ENCODE measurements at regions not wholly inside any gene's neighbourhood (a gene's known extent, or its start where the extent isn't known, plus 50 kb on each side); places are given as distances from the start of the nearest gene placed in this dataset.
"Not testable (repeated sequence)": the region's sequence is repeated elsewhere in the genome, so short reads cannot be mapped to it uniquely, and the experiment has no call there.

DNA sequence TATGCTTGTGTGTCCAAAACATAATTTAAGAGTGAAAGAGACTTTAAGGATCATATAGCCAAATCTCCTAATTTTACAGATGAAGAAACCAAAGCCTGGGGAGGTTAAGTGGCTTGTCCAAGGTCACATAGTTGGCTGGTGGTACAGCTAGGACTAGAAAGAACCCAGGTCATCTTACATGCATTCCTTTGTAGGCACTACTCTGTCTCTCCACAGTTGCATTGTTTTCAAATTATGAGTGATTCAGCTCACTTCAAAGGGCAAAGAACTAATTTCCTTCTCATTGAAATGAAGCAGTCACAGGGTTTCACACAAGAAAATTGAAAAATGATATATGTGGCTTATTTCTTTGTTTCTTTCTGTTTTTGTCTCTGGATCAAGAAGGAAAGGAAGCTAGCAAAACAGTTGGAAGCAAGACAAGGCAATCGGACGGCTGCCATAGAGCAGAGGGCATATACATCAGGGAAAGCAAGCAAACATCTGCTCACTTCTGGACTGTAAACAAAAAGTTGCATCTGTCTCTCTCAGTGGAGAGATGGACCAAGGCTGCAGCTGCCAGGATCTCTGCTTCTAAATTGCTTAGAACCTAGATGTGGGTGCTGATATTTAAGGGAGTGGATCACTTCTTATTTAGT is 107.5 kb upstream of the AMOT start:
- no peak overlapping the region for H2AFZ ChIP-seq (ENCODE audit: low read depth, low read length)
- H3K4me3 ChIP-seq (ENCODE audit: low read length): no peak overlapping the region
- no peaks in the 10 kb centered on the region for H3K4me1 ChIP-seq (ENCODE audit: insufficient read depth, low read length)

DNA sequence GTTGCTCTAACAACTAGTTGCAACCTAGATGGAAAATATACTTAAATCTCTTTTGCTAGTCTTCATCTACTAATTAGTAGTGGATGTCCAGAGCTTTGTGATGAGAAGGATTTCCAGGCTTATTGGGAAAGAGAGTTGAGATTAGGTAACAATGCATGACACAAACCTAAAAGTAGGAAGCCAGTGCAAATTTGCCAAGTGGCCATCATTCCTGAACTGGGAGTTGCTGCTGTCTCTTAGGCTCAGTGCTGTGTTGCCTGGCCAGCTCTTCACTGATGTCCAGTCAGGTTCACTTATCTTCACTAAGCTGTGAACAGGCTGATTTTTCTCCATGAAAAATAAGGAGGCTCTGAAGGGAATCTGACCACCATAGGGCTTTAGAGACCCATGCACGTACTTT is 105.6 kb upstream of the AMOT start:
- peaks cover 6% of the 10 kb centered on the region for H3K27me3 ChIP-seq (ENCODE audit: insufficient read depth, low read length)
- no peak overlapping the region for H3K4me3 ChIP-seq (ENCODE audit: low read length)
- H3K4me1 ChIP-seq (ENCODE audit: insufficient read depth, low read length): no peaks in the 10 kb centered on the region

More for the DNA sequence above, 107.5 kb upstream of the AMOT start:
- no peaks in the 10 kb centered on the region for H3K36me3 ChIP-seq (ENCODE audit: insufficient read depth, low read length)
- peaks cover 6% of the 10 kb centered on the region for H3K27me3 ChIP-seq (ENCODE audit: insufficient read depth, low read length)
- no peaks in the 10 kb centered on the region for H3K9me3 ChIP-seq (ENCODE audit: low read length)

DNA sequence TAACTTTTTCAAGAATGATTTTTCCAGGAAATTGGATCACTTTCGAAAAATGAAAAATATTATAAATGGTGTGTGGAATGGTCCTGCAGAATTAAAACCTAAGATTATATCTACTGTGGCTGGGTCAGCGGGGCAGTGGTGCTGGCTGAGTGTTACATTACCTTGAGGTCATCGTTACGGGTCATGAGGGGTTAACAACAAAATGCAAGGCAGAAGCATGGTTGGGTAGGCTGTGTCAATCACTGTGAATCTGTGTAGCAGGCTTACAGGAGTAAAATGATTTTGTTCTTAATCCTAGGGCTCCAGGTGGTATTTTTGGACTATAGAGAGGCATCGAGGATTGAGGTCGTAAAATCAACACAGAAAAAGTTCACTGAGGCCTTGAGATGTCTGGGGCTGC is 105.2 kb upstream of the AMOT start:
- Histone ChIP-seq H3K9me3 (ENCODE audit: low read length) (no peaks in the 10 kb centered on the region), H3K36me3 (ENCODE audit: insufficient read depth, low read length) (no peaks in the 10 kb centered on the region), H3K4me1 (ENCODE audit: insufficient read depth, low read length) (no peaks in the 10 kb centered on the region), H3K27me3 (ENCODE audit: insufficient read depth, low read length) (peaks cover 6% of the 10 kb centered on the region), H3K4me3 (ENCODE audit: low read length) (no peak overlapping the region), H2AFZ (ENCODE audit: low read depth, low read length) (no peak overlapping the region)

More for the DNA sequence above, 105.6 kb upstream of the AMOT start:
- H3K9me3 ChIP-seq (ENCODE audit: low read length): no peaks in the 10 kb centered on the region
- no peak overlapping the region for H2AFZ ChIP-seq (ENCODE audit: low read depth, low read length)
- H3K36me3 ChIP-seq (ENCODE audit: insufficient read depth, low read length): no peaks in the 10 kb centered on the region

DNA sequence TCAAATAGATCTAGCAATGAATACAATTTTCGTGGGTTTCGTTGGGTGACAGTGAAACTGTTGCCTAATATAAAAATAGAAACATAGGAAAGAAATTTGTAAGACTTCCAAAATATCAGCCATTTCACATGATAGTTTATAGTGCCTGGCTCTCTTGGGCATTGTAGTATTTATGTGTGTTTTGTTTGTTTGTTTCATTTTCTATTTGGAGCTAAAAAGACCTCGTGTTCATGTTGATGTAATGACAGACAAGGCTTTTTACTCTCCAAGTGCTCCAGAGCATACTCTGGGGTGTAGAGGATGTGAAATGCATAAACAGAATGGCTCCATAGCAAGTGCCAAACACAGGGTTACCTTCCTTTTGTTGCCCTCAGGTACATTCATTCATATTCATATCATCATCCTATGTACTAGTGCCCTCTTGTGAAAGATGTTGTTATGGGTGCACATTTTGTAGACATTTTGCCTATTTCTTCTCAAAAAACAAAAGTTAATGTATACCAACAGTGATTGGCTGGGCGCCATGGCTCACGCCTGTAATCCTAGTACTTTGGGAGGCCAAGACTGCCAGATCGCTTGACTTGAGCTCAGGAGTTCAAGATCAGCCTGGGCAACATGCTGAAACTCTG is 100.7 kb upstream of the AMOT start:
- Histone ChIP-seq H2AFZ (ENCODE audit: low read depth, low read length) (no peak overlapping the region), H3K27me3 (ENCODE audit: insufficient read depth, low read length) (peaks cover 2% of the 10 kb centered on the region), H3K36me3 (ENCODE audit: insufficient read depth, low read length) (no peaks in the 10 kb centered on the region), H3K9me3 (ENCODE audit: low read length) (no peaks in the 10 kb centered on the region), H3K4me3 (ENCODE audit: low read length) (no peak overlapping the region), H3K4me1 (ENCODE audit: insufficient read depth, low read length) (no peaks in the 10 kb centered on the region)

DNA sequence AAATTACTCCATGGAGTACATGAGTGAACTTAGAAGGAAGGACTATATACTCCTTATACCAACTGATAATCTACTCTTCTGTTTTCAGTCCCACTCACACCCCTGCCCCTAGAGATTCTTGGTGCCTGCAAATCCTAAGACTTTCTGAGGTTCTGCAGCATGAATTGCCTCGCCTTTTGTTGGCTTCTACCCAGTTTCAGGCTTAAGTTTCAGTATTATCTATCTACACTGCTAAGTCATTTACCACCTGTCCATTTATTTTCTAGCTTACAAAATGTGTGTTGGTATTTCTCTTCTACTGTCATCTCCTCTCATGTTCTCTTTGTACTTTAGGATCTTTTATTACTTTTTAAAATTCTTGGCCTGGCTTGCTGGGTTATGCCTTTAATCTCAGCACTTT is 94.4 kb upstream of the AMOT start:
- Histone ChIP-seq H3K9me3 (ENCODE audit: low read length) (no peaks in the 10 kb centered on the region), H3K27me3 (ENCODE audit: insufficient read depth, low read length) (no peaks in the 10 kb centered on the region), H3K4me3 (ENCODE audit: low read length) (no peak overlapping the region), H3K4me1 (ENCODE audit: insufficient read depth, low read length) (no peaks in the 10 kb centered on the region), H3K36me3 (ENCODE audit: insufficient read depth, low read length) (no peaks in the 10 kb centered on the region), H2AFZ (ENCODE audit: low read depth, low read length) (no peak overlapping the region)

DNA sequence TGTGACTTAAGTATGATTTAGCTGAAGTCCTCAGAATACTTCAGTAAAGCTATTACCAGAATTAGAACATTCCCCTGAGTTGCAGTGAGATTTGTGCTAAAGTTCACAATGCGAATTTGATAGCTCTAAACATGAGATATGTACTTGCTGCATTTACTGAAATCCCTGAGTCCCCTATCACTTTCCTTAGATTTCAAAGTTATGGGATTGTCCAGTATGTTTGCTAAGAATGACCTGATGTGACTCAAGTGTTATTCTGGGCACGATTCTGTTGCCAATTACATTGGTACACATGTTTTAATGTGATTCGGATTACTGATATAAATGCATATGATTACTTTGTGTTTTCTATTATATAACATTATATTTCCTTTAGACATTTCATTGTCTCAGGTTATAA is 91.3 kb upstream of the AMOT start:
- no peak overlapping the region for H2AFZ ChIP-seq (ENCODE audit: low read depth, low read length)

DNA sequence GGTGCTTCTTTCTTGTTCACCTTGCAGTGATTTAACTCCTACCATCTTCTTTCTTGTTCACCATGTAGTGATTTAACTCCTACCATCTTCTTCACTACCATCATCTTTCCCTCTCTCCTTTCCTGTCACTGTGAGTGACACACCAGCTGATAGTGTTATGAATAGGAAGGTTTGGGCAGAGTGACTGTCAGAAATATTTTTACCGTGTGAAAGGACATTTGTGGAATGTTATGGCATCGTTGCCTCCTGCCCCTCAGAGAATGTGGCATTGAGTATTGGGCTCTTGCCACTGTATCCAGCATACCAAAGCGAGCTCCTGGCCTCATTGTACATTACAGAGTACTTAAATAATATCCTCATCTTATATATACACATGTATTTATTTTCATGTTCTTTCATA is 90.8 kb upstream of the AMOT start:
- H3K4me1 ChIP-seq (ENCODE audit: insufficient read depth, low read length): no peaks in the 10 kb centered on the region
- no peaks in the 10 kb centered on the region for H3K36me3 ChIP-seq (ENCODE audit: insufficient read depth, low read length)
- H3K9me3 ChIP-seq (ENCODE audit: low read length): no peaks in the 10 kb centered on the region
- H2AFZ ChIP-seq (ENCODE audit: low read depth, low read length): no peak overlapping the region
- H3K27me3 ChIP-seq (ENCODE audit: insufficient read depth, low read length): no peaks in the 10 kb centered on the region
- no peak overlapping the region for H3K4me3 ChIP-seq (ENCODE audit: low read length)

More for the DNA sequence above, 91.3 kb upstream of the AMOT start:
- Histone ChIP-seq H3K4me1 (ENCODE audit: insufficient read depth, low read length) (no peaks in the 10 kb centered on the region), H3K9me3 (ENCODE audit: low read length) (no peaks in the 10 kb centered on the region), H3K36me3 (ENCODE audit: insufficient read depth, low read length) (no peaks in the 10 kb centered on the region), H3K27me3 (ENCODE audit: insufficient read depth, low read length) (no peaks in the 10 kb centered on the region), H3K4me3 (ENCODE audit: low read length) (no peak overlapping the region)

DNA sequence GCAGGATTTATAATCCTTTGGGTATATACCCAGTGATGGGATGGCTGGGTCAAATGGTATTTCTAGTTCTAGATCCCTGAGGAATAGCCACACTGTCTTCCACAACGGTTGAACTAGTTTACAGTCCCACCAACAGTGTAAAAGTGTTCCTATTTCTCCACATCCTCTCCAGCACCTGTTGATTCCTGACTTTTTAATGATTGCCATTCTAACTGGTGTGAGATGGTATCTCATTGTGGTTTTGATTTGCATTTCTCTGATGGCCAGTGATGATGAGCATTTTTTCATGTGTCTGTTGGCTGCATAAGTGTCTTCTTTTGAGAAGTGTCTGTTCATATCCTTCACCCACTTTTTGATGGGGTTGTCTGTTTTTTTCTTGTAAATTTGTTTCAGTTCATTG is 82.8 kb upstream of the AMOT start:
- not testable (repeated sequence) for H3K4me1 ChIP-seq (ENCODE audit: insufficient read depth, low read length); H3K36me3 ChIP-seq (ENCODE audit: insufficient read depth, low read length); H3K4me3 ChIP-seq (ENCODE audit: low read length); H2AFZ ChIP-seq (ENCODE audit: low read depth, low read length); H3K27me3 ChIP-seq (ENCODE audit: insufficient read depth, low read length); H3K9me3 ChIP-seq (ENCODE audit: low read length)

DNA sequence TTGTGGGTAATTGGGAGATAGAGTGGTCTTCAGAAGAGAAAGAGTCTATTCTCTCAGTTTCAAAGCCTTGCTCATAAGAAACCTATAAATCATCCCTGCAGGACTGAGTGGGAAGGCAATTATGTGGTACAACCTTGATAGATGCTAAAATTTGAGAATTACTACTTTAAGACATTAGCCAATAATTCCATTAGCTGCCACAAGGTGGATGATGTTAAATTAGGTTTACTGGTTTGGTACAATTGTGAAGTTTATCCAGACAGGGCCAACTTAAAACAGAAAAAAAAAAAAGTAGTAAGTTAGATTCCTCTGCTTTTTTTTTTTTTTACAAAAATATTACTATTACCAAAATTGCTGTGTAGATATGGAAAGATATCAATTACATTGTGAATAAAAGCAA is 73.2 kb upstream of the AMOT start:
- H3K4me1 ChIP-seq (ENCODE audit: insufficient read depth, low read length): no peaks in the 10 kb centered on the region
- H3K36me3 ChIP-seq (ENCODE audit: insufficient read depth, low read length): no peaks in the 10 kb centered on the region

DNA sequence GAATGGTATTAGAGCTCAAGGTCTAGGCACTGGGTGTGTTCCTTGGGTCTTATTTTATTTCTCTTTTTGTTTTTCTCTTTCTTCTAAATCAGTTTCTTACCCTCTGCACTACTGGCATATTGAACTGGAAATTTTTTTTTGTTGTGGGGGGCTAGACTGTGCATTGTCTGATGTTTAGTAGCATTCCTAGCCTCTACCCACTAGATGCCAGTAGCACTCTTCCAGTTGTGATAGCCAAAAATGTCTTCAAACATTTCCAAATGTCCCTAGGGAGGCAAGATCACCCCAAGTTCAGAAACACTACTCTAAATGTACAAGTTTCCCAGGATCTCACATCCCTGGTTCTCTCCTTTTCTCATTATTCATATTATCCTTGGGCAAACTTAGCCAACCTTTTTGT is 69.8 kb upstream of the AMOT start:
- Histone ChIP-seq H3K9me3 (ENCODE audit: low read length) (no peaks in the 10 kb centered on the region), H3K36me3 (ENCODE audit: insufficient read depth, low read length) (no peaks in the 10 kb centered on the region), H3K4me3 (ENCODE audit: low read length) (no peak overlapping the region), H2AFZ (ENCODE audit: low read depth, low read length) (no peak overlapping the region), H3K4me1 (ENCODE audit: insufficient read depth, low read length) (no peaks in the 10 kb centered on the region), H3K27me3 (ENCODE audit: insufficient read depth, low read length) (no peaks in the 10 kb centered on the region)

More for the DNA sequence above, 73.2 kb upstream of the AMOT start:
- no peak overlapping the region for H2AFZ ChIP-seq (ENCODE audit: low read depth, low read length)
- no peaks in the 10 kb centered on the region for H3K9me3 ChIP-seq (ENCODE audit: low read length)
- H3K27me3 ChIP-seq (ENCODE audit: insufficient read depth, low read length): no peaks in the 10 kb centered on the region
- no peak overlapping the region for H3K4me3 ChIP-seq (ENCODE audit: low read length)

DNA sequence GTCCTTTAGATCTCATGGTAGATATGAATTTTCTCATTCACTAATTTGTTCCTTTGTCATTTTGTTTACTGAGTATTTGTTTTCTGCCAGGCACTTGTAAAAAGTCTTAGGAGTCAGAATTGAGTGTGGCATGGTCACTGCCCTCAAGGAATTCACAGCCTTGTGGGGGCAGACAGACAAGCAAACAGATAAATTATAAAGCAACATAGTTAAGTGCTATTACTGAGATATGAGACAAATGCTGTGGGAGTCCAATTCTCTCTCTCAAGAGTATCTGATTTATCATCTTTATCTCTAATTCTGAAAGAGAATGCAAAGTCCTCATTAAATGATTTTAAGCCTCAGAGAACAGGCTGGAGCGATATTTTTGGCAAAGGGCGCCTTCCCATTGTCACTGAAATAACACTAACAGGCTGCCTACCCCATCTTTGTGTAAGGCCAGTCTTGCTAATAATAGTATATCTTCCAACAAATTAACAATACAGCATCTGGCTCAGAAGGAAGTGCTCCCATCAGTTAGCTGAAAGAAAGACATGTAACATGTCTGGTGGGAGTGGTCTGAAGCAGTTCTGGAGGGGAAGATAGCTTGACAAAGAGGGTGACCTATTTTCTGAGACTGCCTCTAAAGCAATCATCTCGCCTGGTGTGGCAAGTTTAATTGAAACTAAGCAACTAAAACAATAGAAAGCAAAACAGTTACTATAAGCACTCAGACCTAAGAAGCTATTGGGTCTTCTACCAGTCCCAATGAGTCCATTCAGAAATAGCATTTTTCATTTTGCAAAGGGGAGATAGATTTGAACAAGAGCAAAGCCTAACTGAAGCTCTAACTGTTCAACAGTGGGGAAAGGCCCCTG is 61.5 kb upstream of the AMOT start:
- H3K27me3 ChIP-seq (ENCODE audit: insufficient read depth, low read length): no peaks in the 10 kb centered on the region
- H3K4me1 ChIP-seq (ENCODE audit: insufficient read depth, low read length): peaks cover 3% of the 10 kb centered on the region
- no peak overlapping the region for H2AFZ ChIP-seq (ENCODE audit: low read depth, low read length)
- no peak overlapping the region for H3K4me3 ChIP-seq (ENCODE audit: low read length)
- H3K36me3 ChIP-seq (ENCODE audit: insufficient read depth, low read length): no peaks in the 10 kb centered on the region
- no peaks in the 10 kb centered on the region for H3K9me3 ChIP-seq (ENCODE audit: low read length)

DNA sequence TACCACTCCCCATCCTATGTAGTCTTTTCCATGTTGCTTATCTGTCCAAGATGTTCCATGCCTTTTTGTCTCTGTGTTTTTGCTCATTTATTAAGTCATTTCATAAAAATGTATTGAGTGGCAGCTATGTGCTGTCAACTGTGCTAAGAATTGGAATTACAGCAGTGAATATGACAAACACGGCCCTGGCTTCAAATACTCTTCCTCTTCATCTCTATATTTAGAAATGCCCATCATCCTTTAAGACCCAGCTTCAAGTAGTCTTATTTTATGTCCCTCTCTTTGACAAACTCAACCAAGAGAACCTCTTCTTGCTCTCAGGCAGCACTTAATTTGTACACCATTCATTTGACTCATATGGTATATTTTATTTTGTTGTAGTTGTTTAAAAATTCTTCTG is 55.4 kb upstream of the AMOT start:
- no peaks in the 10 kb centered on the region for H3K4me1 ChIP-seq (ENCODE audit: insufficient read depth, low read length)
- no peak overlapping the region for H2AFZ ChIP-seq (ENCODE audit: low read depth, low read length)
- no peak overlapping the region for H3K4me3 ChIP-seq (ENCODE audit: low read length)
- no peaks in the 10 kb centered on the region for H3K9me3 ChIP-seq (ENCODE audit: low read length)
- H3K27me3 ChIP-seq (ENCODE audit: insufficient read depth, low read length): peaks cover 2% of the 10 kb centered on the region
- H3K36me3 ChIP-seq (ENCODE audit: insufficient read depth, low read length): no peaks in the 10 kb centered on the region

All from neuron (in vitro differentiated cells).